Neural crest cell (in vitro differentiated cells): ENCODE measurements at regions not wholly inside any gene's neighbourhood (a gene's known extent, or its start where the extent isn't known, plus 50 kb on each side); places are given as distances from the start of the nearest gene placed in this dataset.
"Not testable (repeated sequence)": the region's sequence is repeated elsewhere in the genome, so short reads cannot be mapped to it uniquely, and the experiment has no call there.

Experiments
- DNase-seq: peaks from one replicate; pipeline ENCODE4 v3.0.0; 2021; ENCODE audit warnings: low read depth, mixed read lengths, low spot score
- H3K27ac Mint-ChIP-seq: one replicate; pipeline ENCODE4 v1.8.0; 2021; ENCODE audit warnings: mild to moderate bottlenecking, mixed read lengths; ENCODE audit not compliant: unreplicated experiment
- H3K27me3 Mint-ChIP-seq: 2 replicates; pipeline ENCODE4 v1.8.0; 2021; ENCODE audit warnings: low read depth, mild to moderate bottlenecking, mixed read lengths
- H3K36me3 Mint-ChIP-seq: 2 replicates; pipeline ENCODE4 v1.8.0; 2021; ENCODE audit warnings: low read depth, mild to moderate bottlenecking, mixed read lengths
- H3K4me1 Mint-ChIP-seq: 2 replicates; pipeline ENCODE4 v1.8.0; 2021; ENCODE audit warnings: mixed read lengths
- H3K4me3 Mint-ChIP-seq: one replicate; pipeline ENCODE4 v1.8.0; 2021; ENCODE audit warnings: mild to moderate bottlenecking, mixed read lengths
- H3K9me3 Mint-ChIP-seq: 2 replicates; pipeline ENCODE4 v1.8.0; 2021; ENCODE audit warnings: mixed read lengths
- CTCF ChIP-seq: fragments of 200-600 bp; sonication (generic); conservative IDR thresholded peaks from 2 replicates; pipeline ENCODE4 v1.5.0; 2021; ENCODE audit warnings: antibody characterized with exemption, mild to moderate bottlenecking

DNA sequence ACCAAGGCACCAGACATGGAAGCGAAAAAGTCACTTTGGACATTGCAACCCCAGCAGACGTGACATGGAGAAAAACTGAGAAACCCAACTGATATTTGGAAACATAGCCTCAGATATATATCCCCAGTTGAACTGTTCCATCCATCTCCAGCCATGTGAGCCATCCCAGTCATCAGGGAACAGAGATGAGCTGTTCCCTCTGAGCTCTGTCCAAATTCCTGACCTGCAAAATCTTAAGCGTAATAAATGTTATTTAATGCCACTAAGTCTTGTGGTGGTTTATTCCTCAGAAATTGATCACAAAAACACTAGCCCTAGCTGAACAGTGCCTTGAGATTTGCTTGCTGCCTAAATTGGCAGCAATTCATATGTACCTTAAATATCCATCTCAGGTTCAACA is 182.8 kb downstream of the NRP2 start:
- Mint-ChIP-seq H3K36me3 (no peaks in the 10 kb centered on the region), H3K4me3 (no peak overlapping the region), H3K9me3 (no peaks in the 10 kb centered on the region), H3K4me1 (peaks cover 4% of the 10 kb centered on the region), H3K27me3 (no peaks in the 10 kb centered on the region), H3K27ac (peak overlapping the region; percentile 39)
- DNase-seq, result no peak
- no peak for TF ChIP-seq CTCF

- Mint-ChIP-seq H3K4me1 (peaks cover 4% of the 10 kb centered on the region), H3K27me3 (no peaks in the 10 kb centered on the region), H3K27ac (no peak overlapping the region), H3K36me3 (no peaks in the 10 kb centered on the region), H3K4me3 (no peak overlapping the region), H3K9me3 (no peaks in the 10 kb centered on the region)
- DNase-seq, result no peak
- no peak for TF ChIP-seq CTCF
Observed at GRCh38 chr2:205864491-205864890, 182.2 kb downstream of the NRP2 start.

- H3K27me3 Mint-ChIP-seq, H3K36me3 Mint-ChIP-seq, H3K27ac Mint-ChIP-seq, H3K4me3 Mint-ChIP-seq, H3K9me3 Mint-ChIP-seq, H3K4me1 Mint-ChIP-seq, DNase-seq: not testable (repeated sequence)
Observed at GRCh38 chr2:205862761-205863160, 180.5 kb downstream of the NRP2 start.

DNA sequence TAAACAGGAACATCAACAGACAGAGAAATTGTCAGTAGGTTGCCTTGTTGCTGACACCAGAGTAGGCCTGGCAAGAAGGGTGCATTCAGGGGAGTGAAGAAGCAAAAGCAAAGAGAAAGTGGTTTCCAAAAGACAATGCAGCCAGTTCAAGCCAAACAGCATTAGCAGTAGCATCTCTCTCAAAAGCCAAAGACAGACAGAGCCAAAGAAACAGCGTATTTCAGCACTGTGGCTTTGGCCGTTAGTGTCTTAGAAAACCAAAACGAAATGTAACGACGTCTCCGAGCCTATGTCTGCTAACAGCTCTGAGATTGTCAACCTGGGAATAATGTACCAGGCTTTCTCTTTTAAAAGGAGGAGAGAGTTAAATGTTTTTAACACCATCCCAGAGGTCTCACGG is 178.6 kb downstream of the NRP2 start:
- TF ChIP-seq CTCF, result no peak
- no peaks in the 10 kb centered on the region for H3K4me1 Mint-ChIP-seq

GRCh38 chr2:205860181-205860580 is 177.9 kb downstream of the NRP2 start:
- no peaks in the 10 kb centered on the region for H3K27me3 Mint-ChIP-seq
- no peak overlapping the region for H3K4me3 Mint-ChIP-seq
- H3K4me1 Mint-ChIP-seq, result no peaks in the 10 kb centered on the region
- no peak overlapping the region for H3K27ac Mint-ChIP-seq
- DNase-seq, result no peak
- no peaks in the 10 kb centered on the region for H3K9me3 Mint-ChIP-seq
- H3K36me3 Mint-ChIP-seq, result no peaks in the 10 kb centered on the region
- TF ChIP-seq CTCF, result no peak

More for the DNA sequence above, 178.6 kb downstream of the NRP2 start:
- Mint-ChIP-seq H3K9me3 (no peaks in the 10 kb centered on the region), H3K27ac (no peak overlapping the region), H3K27me3 (no peaks in the 10 kb centered on the region), H3K4me3 (no peak overlapping the region), H3K36me3 (no peaks in the 10 kb centered on the region)
- no peak for DNase-seq

- no peak for DNase-seq
- no peaks in the 10 kb centered on the region for H3K36me3 Mint-ChIP-seq
- no peak overlapping the region for H3K4me3 Mint-ChIP-seq
- H3K27me3 Mint-ChIP-seq, result no peaks in the 10 kb centered on the region
- no peak for TF ChIP-seq CTCF
- H3K4me1 Mint-ChIP-seq, result no peaks in the 10 kb centered on the region
- H3K27ac Mint-ChIP-seq, result no peak overlapping the region
- no peaks in the 10 kb centered on the region for H3K9me3 Mint-ChIP-seq
Observed at GRCh38 chr2:205858881-205859441, 176.7 kb downstream of the NRP2 start.
